CD14-positive monocyte (primary cell): ENCODE measurements at regions not wholly inside any gene's neighbourhood (a gene's known extent, or its start where the extent isn't known, plus 50 kb on each side); places are given as distances from the start of the nearest gene placed in this dataset.

ENCODE experiments used
- DNase-seq, 3 donors: peaks; one replicate each; pipeline ENCODE4 v3.0.0-alpha.2; 2011 to 2022
- H2AFZ ChIP-seq: 2 replicates; pipeline ENCODE4 v1.6.0; 2012; ENCODE audit warnings: mild to moderate bottlenecking, low read depth, low read length, inconsistent platforms; ENCODE audit not compliant: insufficient read depth, poor library complexity, severe bottlenecking
- H3K27ac ChIP-seq, 2 donors: 1 replicate in 1 of 2; 2 replicates in 1 of 2; pipeline ENCODE4 v1.5.1; 2012 to 2013; ENCODE audit warnings: low read length in 2 of 2, control low read depth in 1 of 2, inconsistent platforms in 1 of 2, low read depth in 1 of 2, mild to moderate bottlenecking in 1 of 2
- H3K27me3 ChIP-seq, 2 donors: one replicate each; pipeline versions ENCODE4 v1.6.0 to v1.6.1; 2011 to 2013; ENCODE audit warnings: low read length in 2 of 2; ENCODE audit not compliant: control insufficient read depth in 2 of 2, insufficient read depth in 2 of 2
- H3K36me3 ChIP-seq, 2 donors: replicated peaks in 1 of 2; 1 replicate in 1 of 2; 2 replicates in 1 of 2; pipeline versions ENCODE4 v1.5.1 to v1.6.1; 2012 to 2013; ENCODE audit warnings: low read length in 2 of 2, control low read depth in 1 of 2, inconsistent platforms in 1 of 2, mild to moderate bottlenecking in 1 of 2; ENCODE audit not compliant: insufficient read depth in 2 of 2, control insufficient read depth in 1 of 2
- H3K4me1 ChIP-seq, 2 donors: 1 replicate in 1 of 2; 2 replicates in 1 of 2; pipeline versions ENCODE4 v1.5.1 to v1.6.1; 2012 to 2013; ENCODE audit warnings: low read length in 2 of 2, control low read depth in 1 of 2, inconsistent platforms in 1 of 2, mild to moderate bottlenecking in 1 of 2, moderate library complexity in 1 of 2; ENCODE audit not compliant: insufficient read depth in 2 of 2, control insufficient read depth in 1 of 2
- H3K4me2 ChIP-seq: replicated peaks from 2 replicates; pipeline ENCODE3; 2012; ENCODE audit warnings: low read length, moderate library complexity, mild to moderate bottlenecking; ENCODE audit not compliant: poor library complexity, severe bottlenecking; ENCODE audit errors: extremely low read depth
- H3K4me3 ChIP-seq, 3 experiments: fragments of 200-600 bp in 1 of 3; sonication (generic) in 1 of 3; replicated peaks in 1 of 3; 1 replicate in 2 of 3; 2 replicates in 1 of 3; pipeline ENCODE4 v1.5.1; 2011 to 2013; ENCODE audit warnings: low read length in 3 of 3, mild to moderate bottlenecking in 3 of 3, control low read depth in 2 of 3, low read depth in 2 of 3, inconsistent platforms in 1 of 3, moderate library complexity in 1 of 3
- H3K79me2 ChIP-seq: 2 replicates; pipeline ENCODE4 v1.6.0; 2012; ENCODE audit warnings: mild to moderate bottlenecking, control low read depth, inconsistent platforms, low read length, moderate library complexity; ENCODE audit not compliant: insufficient read depth
- H3K9ac ChIP-seq: 2 replicates; pipeline ENCODE4 v1.6.0; 2017; ENCODE audit warnings: low read length, mild to moderate bottlenecking; ENCODE audit not compliant: insufficient read depth, poor library complexity, severe bottlenecking
- H3K9me3 ChIP-seq, 2 donors: replicated peaks in 1 of 2; 1 replicate in 1 of 2; 2 replicates in 1 of 2; pipeline versions ENCODE4 v1.5.1 to v1.6.1; 2012 to 2013; ENCODE audit warnings: low read length in 2 of 2, control low read depth in 1 of 2; ENCODE audit not compliant: control insufficient read depth in 1 of 2, insufficient read depth in 1 of 2
- H4K20me1 ChIP-seq: 2 replicates; pipeline ENCODE4 v1.6.0; 2012; ENCODE audit warnings: mild to moderate bottlenecking, low read length, control low read depth, moderate library complexity; ENCODE audit not compliant: insufficient read depth
- H3K27ac Mint-ChIP-seq, 7 donors: one replicate each; pipeline ENCODE4 v1.8.0; 2020; ENCODE audit warnings: mild to moderate bottlenecking in 7 of 7, mixed read lengths in 7 of 7, moderate library complexity in 6 of 7, inconsistent platforms in 2 of 7
- H3K27me3 Mint-ChIP-seq, 3 donors: one replicate each; pipeline ENCODE4 v1.8.0; 2021 to 2022; ENCODE audit warnings: low read depth in 3 of 3, mild to moderate bottlenecking in 3 of 3, mixed read lengths in 3 of 3, moderate library complexity in 3 of 3, inconsistent platforms in 1 of 3
- H3K36me3 Mint-ChIP-seq, 2 donors: one replicate each; pipeline ENCODE4 v1.8.0; 2020; ENCODE audit warnings: mixed read lengths in 2 of 2, inconsistent platforms in 1 of 2, mild to moderate bottlenecking in 1 of 2
- H3K4me1 Mint-ChIP-seq: one replicate; pipeline ENCODE4 v1.8.0; 2020; ENCODE audit warnings: mild to moderate bottlenecking, mixed read lengths
- H3K4me3 Mint-ChIP-seq, 2 donors: one replicate each; pipeline ENCODE4 v1.8.0; 2020; ENCODE audit warnings: mild to moderate bottlenecking in 2 of 2, mixed read lengths in 2 of 2, moderate library complexity in 1 of 2
- H3K9me3 Mint-ChIP-seq, 7 donors: one replicate each; pipeline ENCODE4 v1.8.0; 2020 to 2022; ENCODE audit warnings: mixed read lengths in 7 of 7, mild to moderate bottlenecking in 6 of 7, moderate library complexity in 6 of 7, inconsistent platforms in 2 of 7
- WGBS: methylation state at CpG from one replicate; pipeline ENCODE4 v1.1.5; 2013; ENCODE audit warnings: missing lambda C conversion rate; ENCODE audit not compliant: insufficient coverage; 5-methylcytosine and 5-hydroxymethylcytosine counted together
- intact Hi-C, 2 donors: fragments of 100-400 bp; cut with micrococcal nuclease; formaldehyde crosslinking; loops; one replicate each; pipeline versions ENCODE4 v1.15.0 to v1.15.1; 2023
- TF ChIP-seq, protein P1 (sequence below): fragments of 200-600 bp; IDR thresholded peaks from one replicate; pipeline ENCODE4 v1.8.0; 2022; ENCODE audit warnings: antibody characterized with exemption, mild to moderate bottlenecking

DNA sequence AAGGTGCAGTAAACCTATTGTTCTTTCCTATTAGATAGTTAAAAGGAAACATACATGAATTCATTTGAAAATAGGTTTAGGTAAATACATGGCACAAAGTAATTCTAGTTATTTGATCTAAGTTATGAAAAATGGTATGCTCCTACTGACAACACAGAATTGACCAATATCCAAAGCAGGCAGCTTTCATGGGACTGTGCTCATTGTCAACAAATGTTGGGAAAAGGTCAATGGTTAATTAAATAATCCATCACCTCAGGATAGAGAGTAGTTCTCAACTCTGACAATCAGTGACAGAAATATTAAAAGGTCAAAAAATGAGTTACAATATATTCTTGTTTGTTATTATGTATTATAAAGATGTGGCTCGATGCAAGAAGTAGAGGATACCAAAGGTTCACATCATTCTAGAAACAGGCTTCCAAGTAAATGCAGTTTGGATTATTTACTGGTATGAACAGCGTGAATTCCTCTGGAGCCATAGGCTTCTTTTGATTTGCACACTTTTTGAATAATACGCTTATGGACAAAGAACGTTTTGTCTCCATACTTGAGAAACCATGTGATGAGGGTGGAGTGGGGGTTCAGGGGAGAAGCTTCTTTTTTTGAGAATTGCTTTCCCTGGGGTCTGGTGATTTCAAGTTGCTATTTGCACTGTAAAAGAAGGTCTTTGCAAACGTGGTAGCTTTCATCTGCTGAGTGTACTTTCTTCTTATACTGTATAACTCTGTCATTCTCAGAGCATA is 422.0 kb upstream of the ZEB2 start:
- Mint-ChIP-seq H3K4me3 (no peak overlapping the region), H3K9me3 (peaks cover 0 to 13% (median 0%) of the 10 kb centered on the region in 7 donors), H3K36me3 (no peaks in the 10 kb centered on the region), H3K27me3 (peaks cover 0 to 3% (median 0%) of the 10 kb centered on the region in 3 donors), H3K27ac (no peak overlapping the region), H3K4me1 (peaks cover 16% of the 10 kb centered on the region)
- Histone ChIP-seq H3K4me3 (no peak overlapping the region), H3K27me3 (no peaks in the 10 kb centered on the region), H3K4me1 (peaks cover 12 to 15% of the 10 kb centered on the region in 2 donors), H3K9ac (no peak overlapping the region), H2AFZ (no peak overlapping the region), H3K36me3 (no peaks in the 10 kb centered on the region), H3K4me2 (no peak overlapping the region), H3K79me2 (no peaks in the 10 kb centered on the region), H3K9me3 (no peaks in the 10 kb centered on the region), H3K27ac (no peak overlapping the region), H4K20me1 (no peaks in the 10 kb centered on the region)
- intact Hi-C loops: no loop called here
- 100% methylated on average over 3 of the region's 5 CpGs for WGBS
- TF ChIP-seq, protein P1, sequence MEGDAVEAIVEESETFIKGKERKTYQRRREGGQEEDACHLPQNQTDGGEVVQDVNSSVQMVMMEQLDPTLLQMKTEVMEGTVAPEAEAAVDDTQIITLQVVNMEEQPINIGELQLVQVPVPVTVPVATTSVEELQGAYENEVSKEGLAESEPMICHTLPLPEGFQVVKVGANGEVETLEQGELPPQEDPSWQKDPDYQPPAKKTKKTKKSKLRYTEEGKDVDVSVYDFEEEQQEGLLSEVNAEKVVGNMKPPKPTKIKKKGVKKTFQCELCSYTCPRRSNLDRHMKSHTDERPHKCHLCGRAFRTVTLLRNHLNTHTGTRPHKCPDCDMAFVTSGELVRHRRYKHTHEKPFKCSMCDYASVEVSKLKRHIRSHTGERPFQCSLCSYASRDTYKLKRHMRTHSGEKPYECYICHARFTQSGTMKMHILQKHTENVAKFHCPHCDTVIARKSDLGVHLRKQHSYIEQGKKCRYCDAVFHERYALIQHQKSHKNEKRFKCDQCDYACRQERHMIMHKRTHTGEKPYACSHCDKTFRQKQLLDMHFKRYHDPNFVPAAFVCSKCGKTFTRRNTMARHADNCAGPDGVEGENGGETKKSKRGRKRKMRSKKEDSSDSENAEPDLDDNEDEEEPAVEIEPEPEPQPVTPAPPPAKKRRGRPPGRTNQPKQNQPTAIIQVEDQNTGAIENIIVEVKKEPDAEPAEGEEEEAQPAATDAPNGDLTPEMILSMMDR: no peak
- DNase-seq: no peak

DNA sequence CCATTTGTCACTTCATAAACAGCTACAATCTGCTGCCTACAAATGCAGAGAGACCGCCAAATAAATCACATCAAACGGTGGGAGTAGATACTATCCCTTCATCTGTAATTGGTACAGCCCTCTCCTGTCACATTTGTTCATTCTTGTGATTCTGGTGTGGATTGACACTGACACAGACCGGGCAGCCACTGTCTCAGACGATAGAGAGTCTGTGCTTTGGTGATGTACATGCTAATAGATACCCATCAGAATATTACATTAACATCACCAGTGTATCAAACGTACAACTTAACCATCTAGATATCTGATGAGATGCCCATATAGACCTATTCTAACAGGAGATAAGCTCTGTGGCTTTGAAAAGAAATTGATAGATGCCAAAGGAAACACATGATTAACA is 419.7 kb upstream of the ZEB2 start:
- H3K27me3 Mint-ChIP-seq: no peaks in the 10 kb centered on the region
- H3K4me3 Mint-ChIP-seq: no peak overlapping the region
- Histone ChIP-seq H3K79me2 (no peaks in the 10 kb centered on the region), H3K27ac (no peak overlapping the region), H3K4me2 (no peak overlapping the region), H3K4me3 (no peak overlapping the region), H3K36me3 (no peaks in the 10 kb centered on the region), H4K20me1 (no peaks in the 10 kb centered on the region), H3K9me3 (no peaks in the 10 kb centered on the region), H2AFZ (no peak overlapping the region), H3K4me1 (peaks cover 7 to 15% of the 10 kb centered on the region in 2 donors), H3K27me3 (no peaks in the 10 kb centered on the region), H3K9ac (no peak overlapping the region)
- H3K27ac Mint-ChIP-seq: no peak overlapping the region
- TF ChIP-seq, protein P1: no peak
- no peaks in the 10 kb centered on the region for H3K36me3 Mint-ChIP-seq
- peaks cover 0 to 10% (median 0%) of the 10 kb centered on the region in 7 donors for H3K9me3 Mint-ChIP-seq
- no peak for DNase-seq
- H3K4me1 Mint-ChIP-seq: peaks cover 17% of the 10 kb centered on the region
- WGBS: no CpG with 5 or more reads among the region's 5 CpGs
- intact Hi-C loops: no loop called here
